ENCODE measurements at regions not wholly inside any gene's neighbourhood (a gene's known extent, or its start where the extent isn't known, plus 50 kb on each side); places are given as distances from the start of the nearest gene placed in this dataset.

DNA sequence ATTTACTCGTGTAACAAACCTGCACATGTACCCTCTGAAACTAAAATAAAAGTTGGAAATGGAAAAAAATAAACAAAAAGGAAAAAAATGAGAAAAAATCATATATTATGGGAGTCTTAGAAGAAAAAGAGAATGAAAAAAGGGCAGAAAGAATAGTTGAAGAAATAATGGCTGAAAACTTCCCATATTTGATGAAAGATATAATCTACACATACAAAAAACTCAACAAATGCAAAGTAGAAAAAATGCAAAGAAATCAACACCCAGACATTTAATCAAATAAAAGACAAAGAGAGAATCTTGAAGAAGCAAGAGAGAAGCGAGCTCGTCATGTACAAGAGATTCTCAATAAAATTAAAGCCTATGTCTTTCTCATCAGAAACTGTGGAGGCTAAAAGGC is 73.8 kb downstream of the SLC25A46 start:
- Histone ChIP-seq H2AFZ (ENCODE audit: low read length) (no peak overlapping the region), H3K27ac (ENCODE audit: low read depth, low read length, poor library complexity, severe bottlenecking) (no peak overlapping the region), H3K4me1 (ENCODE audit: insufficient read depth, low read length, severe bottlenecking) (no peaks in the 10 kb centered on the region), H3K27me3 (ENCODE audit: insufficient read depth, low read length) (no peaks in the 10 kb centered on the region), H3K36me3 (ENCODE audit: insufficient read depth, low read length) (no peaks in the 10 kb centered on the region), H3K9ac (ENCODE audit: low read length) (no peak overlapping the region), H3K79me2 (ENCODE audit: insufficient read depth, low read length) (no peaks in the 10 kb centered on the region), H3K4me3 (ENCODE audit: low read depth, low read length, poor library complexity, severe bottlenecking) (no peak overlapping the region), H3K4me2 (ENCODE audit: low read length) (no peak overlapping the region), H4K20me1 (ENCODE audit: insufficient read depth, low read length) (no peaks in the 10 kb centered on the region), H3K9me3 (ENCODE audit: low read length) (no peaks in the 10 kb centered on the region), H3K9me2 (ENCODE audit: low read depth, low read length) (no peaks in the 10 kb centered on the region), H3F3A (ENCODE audit: insufficient read depth, low read length) (no peaks in the 10 kb centered on the region)
- no peak for TF ChIP-seq EZH2 (IDR thresholded peaks at IDR 0.05; ENCODE audit: borderline replicate concordance, low read length)

DNA sequence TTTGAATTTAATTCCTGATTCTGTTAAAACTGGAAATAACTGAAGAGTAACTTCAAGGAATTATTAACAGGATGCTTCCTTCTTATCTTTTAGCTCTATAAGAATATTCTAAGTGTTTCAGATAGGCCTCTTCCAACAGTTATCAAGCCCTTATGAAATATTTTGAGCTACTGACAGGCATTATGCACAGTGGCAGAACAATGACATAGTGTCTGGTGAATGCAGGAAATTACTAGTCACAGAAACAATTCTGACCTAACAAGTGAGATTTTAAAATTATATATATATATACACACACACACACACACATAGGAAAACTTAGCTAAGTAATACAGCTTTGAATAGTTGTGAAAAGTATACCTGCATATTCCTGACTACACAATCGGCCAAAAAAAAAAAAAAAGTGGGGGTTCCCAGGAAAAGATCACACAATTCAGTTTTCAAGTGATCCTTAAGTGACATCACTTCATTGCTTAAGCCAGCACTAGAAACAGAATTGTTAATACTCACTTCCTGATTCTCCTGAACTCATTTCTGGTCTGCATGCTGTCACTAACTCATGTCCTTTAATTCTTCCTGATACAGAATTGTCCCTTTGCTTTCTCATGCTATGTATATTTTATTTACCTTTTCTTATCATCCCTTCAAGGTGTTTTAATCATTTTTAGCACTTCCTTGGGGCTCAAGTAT is 77.3 kb downstream of the SLC25A46 start:
- H3K4me2 ChIP-seq (ENCODE audit: low read length): no peak overlapping the region
- H3K9me2 ChIP-seq (ENCODE audit: low read depth, low read length): no peaks in the 10 kb centered on the region
- H3K36me3 ChIP-seq (ENCODE audit: insufficient read depth, low read length): no peaks in the 10 kb centered on the region
- H2AFZ ChIP-seq (ENCODE audit: low read length): no peak overlapping the region
- no peaks in the 10 kb centered on the region for H3K4me1 ChIP-seq (ENCODE audit: insufficient read depth, low read length, severe bottlenecking)
- H3K9ac ChIP-seq (ENCODE audit: low read length): no peak overlapping the region
- H3K9me3 ChIP-seq (ENCODE audit: low read length): no peaks in the 10 kb centered on the region
- H3K79me2 ChIP-seq (ENCODE audit: insufficient read depth, low read length): no peaks in the 10 kb centered on the region
- H3F3A ChIP-seq (ENCODE audit: insufficient read depth, low read length): no peaks in the 10 kb centered on the region
- H3K27me3 ChIP-seq (ENCODE audit: insufficient read depth, low read length): no peaks in the 10 kb centered on the region
- TF ChIP-seq, protein P1, sequence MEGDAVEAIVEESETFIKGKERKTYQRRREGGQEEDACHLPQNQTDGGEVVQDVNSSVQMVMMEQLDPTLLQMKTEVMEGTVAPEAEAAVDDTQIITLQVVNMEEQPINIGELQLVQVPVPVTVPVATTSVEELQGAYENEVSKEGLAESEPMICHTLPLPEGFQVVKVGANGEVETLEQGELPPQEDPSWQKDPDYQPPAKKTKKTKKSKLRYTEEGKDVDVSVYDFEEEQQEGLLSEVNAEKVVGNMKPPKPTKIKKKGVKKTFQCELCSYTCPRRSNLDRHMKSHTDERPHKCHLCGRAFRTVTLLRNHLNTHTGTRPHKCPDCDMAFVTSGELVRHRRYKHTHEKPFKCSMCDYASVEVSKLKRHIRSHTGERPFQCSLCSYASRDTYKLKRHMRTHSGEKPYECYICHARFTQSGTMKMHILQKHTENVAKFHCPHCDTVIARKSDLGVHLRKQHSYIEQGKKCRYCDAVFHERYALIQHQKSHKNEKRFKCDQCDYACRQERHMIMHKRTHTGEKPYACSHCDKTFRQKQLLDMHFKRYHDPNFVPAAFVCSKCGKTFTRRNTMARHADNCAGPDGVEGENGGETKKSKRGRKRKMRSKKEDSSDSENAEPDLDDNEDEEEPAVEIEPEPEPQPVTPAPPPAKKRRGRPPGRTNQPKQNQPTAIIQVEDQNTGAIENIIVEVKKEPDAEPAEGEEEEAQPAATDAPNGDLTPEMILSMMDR (IDR thresholded peaks at IDR 0.05; ENCODE audit: low read length): no peak
- no peak for TF ChIP-seq EZH2 (IDR thresholded peaks at IDR 0.05; ENCODE audit: borderline replicate concordance, low read length)
- H3K27ac ChIP-seq (ENCODE audit: low read depth, low read length, poor library complexity, severe bottlenecking): no peak overlapping the region
- no peak overlapping the region for H3K4me3 ChIP-seq (ENCODE audit: low read depth, low read length, poor library complexity, severe bottlenecking)
- no peaks in the 10 kb centered on the region for H4K20me1 ChIP-seq (ENCODE audit: insufficient read depth, low read length)

DNA sequence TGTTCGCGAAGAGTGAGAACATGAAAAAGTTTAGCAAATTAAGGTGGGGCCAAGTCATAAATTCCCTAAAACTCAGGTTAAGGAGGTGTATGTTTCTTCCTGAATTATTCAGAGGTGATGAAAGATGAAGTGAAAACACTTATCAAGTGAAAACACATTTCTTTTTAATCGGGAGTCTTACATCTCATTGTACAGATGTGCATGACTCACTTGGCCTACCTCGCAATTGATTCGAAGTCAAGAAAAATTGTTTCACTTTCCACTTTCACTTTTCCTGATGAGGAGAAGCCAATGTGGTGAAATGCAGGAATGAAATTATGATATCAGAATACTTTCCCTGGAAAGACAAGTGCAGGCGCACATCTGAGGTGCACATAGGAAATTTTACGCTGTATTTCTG is 78.7 kb downstream of the SLC25A46 start:
- H3K36me3 ChIP-seq (ENCODE audit: insufficient read depth, low read length): no peaks in the 10 kb centered on the region
- no peaks in the 10 kb centered on the region for H4K20me1 ChIP-seq (ENCODE audit: insufficient read depth, low read length)
- TF ChIP-seq EZH2 (IDR thresholded peaks at IDR 0.05; ENCODE audit: borderline replicate concordance, low read length): no peak
- TF ChIP-seq, protein P1 (IDR thresholded peaks at IDR 0.05; ENCODE audit: low read length): no peak
- no peaks in the 10 kb centered on the region for H3K9me2 ChIP-seq (ENCODE audit: low read depth, low read length)
- no peak overlapping the region for H2AFZ ChIP-seq (ENCODE audit: low read length)
- no peak overlapping the region for H3K9ac ChIP-seq (ENCODE audit: low read length)
- H3K27me3 ChIP-seq (ENCODE audit: insufficient read depth, low read length): no peaks in the 10 kb centered on the region
- no peaks in the 10 kb centered on the region for H3K4me1 ChIP-seq (ENCODE audit: insufficient read depth, low read length, severe bottlenecking)
- no peaks in the 10 kb centered on the region for H3F3A ChIP-seq (ENCODE audit: insufficient read depth, low read length)
- no peak overlapping the region for H3K4me2 ChIP-seq (ENCODE audit: low read length)
- H3K27ac ChIP-seq (ENCODE audit: low read depth, low read length, poor library complexity, severe bottlenecking): no peak overlapping the region
- no peaks in the 10 kb centered on the region for H3K79me2 ChIP-seq (ENCODE audit: insufficient read depth, low read length)
- H3K4me3 ChIP-seq (ENCODE audit: low read depth, low read length, poor library complexity, severe bottlenecking): no peak overlapping the region
- H3K9me3 ChIP-seq (ENCODE audit: low read length): no peaks in the 10 kb centered on the region

DNA sequence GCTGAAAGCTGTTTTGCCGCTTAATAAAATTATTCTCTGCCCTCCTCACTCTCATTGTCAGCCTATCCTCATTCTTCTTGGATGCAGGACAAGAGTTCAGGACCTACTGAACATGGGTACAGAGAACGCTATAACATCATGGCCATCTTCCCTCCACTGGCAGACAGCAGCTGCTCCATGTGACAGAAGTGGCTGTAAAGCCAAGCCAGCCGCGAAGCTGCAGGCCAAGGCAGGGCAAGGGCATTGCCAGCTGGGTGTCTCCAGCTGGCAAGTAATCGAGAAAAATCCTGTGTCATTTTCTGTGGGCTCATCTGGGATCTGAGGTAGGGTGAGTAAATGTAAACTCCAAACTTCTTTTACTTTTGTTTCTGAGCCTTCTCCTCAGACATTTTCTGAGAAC is 84.8 kb downstream of the SLC25A46 start:
- H3K27ac ChIP-seq (ENCODE audit: low read depth, low read length, poor library complexity, severe bottlenecking): no peak overlapping the region
- no peaks in the 10 kb centered on the region for H3K36me3 ChIP-seq (ENCODE audit: insufficient read depth, low read length)
- H3K9me3 ChIP-seq (ENCODE audit: low read length): no peaks in the 10 kb centered on the region; the same call in 1 of the 2 replicates
- no peaks in the 10 kb centered on the region for H4K20me1 ChIP-seq (ENCODE audit: insufficient read depth, low read length)
- no peaks in the 10 kb centered on the region for H3F3A ChIP-seq (ENCODE audit: insufficient read depth, low read length)
- H3K4me3 ChIP-seq (ENCODE audit: low read depth, low read length, poor library complexity, severe bottlenecking): no peak overlapping the region
- H3K9me2 ChIP-seq (ENCODE audit: low read depth, low read length): no peaks in the 10 kb centered on the region
- H3K9ac ChIP-seq (ENCODE audit: low read length): no peak overlapping the region
- no peak overlapping the region for H3K4me2 ChIP-seq (ENCODE audit: low read length)
- no peak for TF ChIP-seq EZH2 (IDR thresholded peaks at IDR 0.05; ENCODE audit: borderline replicate concordance, low read length)
- TF ChIP-seq, protein P1 (IDR thresholded peaks at IDR 0.05; ENCODE audit: low read length): no peak
- H3K4me1 ChIP-seq (ENCODE audit: insufficient read depth, low read length, severe bottlenecking): no peaks in the 10 kb centered on the region
- H3K79me2 ChIP-seq (ENCODE audit: insufficient read depth, low read length): no peaks in the 10 kb centered on the region
- H2AFZ ChIP-seq (ENCODE audit: low read length): no peak overlapping the region
- no peaks in the 10 kb centered on the region for H3K27me3 ChIP-seq (ENCODE audit: insufficient read depth, low read length)
